ENCODE measurements at regions not wholly inside any gene's neighbourhood (a gene's known extent, or its start where the extent isn't known, plus 50 kb on each side); places are given as distances from the start of the nearest gene placed in this dataset.

DNA sequence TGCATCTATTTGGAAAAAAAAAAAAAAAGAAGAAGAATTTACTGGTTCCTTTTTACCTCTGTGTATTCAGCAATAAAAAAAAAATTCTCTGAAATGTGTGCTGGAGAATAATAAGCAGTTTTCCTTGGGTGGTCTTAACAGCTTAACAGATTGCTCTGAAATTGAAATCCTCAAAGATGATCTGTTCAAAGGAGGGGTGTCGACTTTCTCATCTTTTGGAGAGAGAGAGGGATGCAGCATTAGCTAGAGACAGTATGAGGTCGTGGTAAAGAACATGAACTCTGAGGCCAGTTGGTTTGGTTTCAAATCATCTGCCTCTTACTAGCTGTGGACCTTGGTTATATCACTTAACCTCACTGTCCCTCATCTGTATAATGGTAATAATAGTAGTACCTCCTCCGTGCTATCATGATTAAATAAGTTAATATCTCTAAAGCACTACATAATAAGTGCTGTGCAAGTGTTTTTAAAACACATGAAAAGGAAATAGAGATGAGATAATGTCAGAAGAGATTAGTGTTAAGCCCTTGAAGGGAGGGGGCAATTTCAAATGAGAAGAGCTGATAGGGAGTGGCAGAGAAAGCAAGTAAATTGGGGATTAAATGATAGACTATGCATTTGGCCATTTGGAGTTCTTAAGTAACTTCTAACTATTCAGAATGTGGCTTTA is 109.9 kb upstream of the LIMCH1 start:
- TF ChIP-seq POLR2A (IDR thresholded peaks at IDR 0.05; ENCODE audit: low read depth) (no peak), CTCF (IDR thresholded peaks at IDR 0.05) (no peak), POLR2AphosphoS5 (IDR thresholded peaks at IDR 0.05) (no peak), EP300 (IDR thresholded peaks at IDR 0.05) (no peak)

Measured in esophagus muscularis mucosa (tissue), 4 donors.